ENCODE measurements at regions not wholly inside any gene's neighbourhood (a gene's known extent, or its start where the extent isn't known, plus 50 kb on each side); places are given as distances from the start of the nearest gene placed in this dataset.

DNA sequence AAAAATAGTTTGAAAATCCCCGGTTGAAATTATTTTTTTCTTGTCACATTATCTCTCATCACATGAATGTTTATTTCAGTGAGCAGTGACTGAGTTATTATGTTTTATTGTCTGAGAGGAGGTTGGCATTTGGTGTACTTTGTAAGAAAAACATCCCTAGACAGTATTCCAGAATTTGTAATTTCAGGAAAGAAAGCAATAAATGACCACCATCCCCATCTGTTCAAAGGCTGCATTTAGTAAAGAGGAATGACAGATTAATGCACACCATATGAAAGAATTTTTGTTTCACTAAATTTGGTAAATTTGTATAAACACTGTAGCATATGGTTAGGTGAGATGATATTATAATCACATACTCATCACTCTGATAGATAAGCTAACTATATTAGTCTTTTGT, 57.1 kb upstream of the FUT9 start:
- intact Hi-C loops (cut with DNase I, micrococcal nuclease) = no loop called here
- ATAC-seq = no peak
- no peak for DNase-seq

DNA sequence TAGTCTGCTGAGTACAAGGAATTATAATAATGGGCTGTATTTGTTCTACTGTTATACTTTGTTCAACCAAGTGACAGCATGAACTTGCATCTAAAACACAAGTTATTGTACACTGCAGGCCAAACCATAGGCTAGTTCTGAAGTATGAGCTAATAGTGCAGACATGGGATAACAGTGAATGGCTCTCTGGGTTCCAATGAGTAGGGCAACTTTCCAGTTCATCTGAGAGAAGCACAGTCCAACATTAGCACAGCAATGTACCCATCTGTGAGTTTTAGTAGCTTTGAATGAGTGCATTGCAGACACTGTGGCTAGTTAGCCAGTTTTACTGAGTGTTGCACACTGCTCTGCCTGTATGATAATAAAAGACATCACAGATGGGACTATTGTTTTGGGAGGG, 56.5 kb upstream of the FUT9 start:
- intact Hi-C loops (cut with DNase I, micrococcal nuclease) = no loop called here
- DNase-seq (no peak), ATAC-seq (no peak)
